Stomach smooth muscle (tissue), 2 donors: ENCODE measurements at regions not wholly inside any gene's neighbourhood (a gene's known extent, or its start where the extent isn't known, plus 50 kb on each side); places are given as distances from the start of the nearest gene placed in this dataset.

Source experiments
- H3K27ac ChIP-seq: one replicate; pipeline ENCODE4 v1.7.0; 2013; ENCODE audit warnings: mild to moderate bottlenecking, low read length, inconsistent platforms
- H3K27me3 ChIP-seq, 2 donors: one replicate each; pipeline ENCODE4 v1.7.0; 2013; ENCODE audit warnings: low read length in 2 of 2; ENCODE audit not compliant: insufficient read depth in 2 of 2, control insufficient read depth in 1 of 2
- H3K36me3 ChIP-seq, 2 donors: one replicate each; pipeline ENCODE4 v1.7.0; 2013; ENCODE audit warnings: low read length in 2 of 2; ENCODE audit not compliant: control insufficient read depth in 2 of 2, insufficient read depth in 2 of 2
- H3K4me1 ChIP-seq: one replicate; pipeline ENCODE4 v1.7.0; 2013; ENCODE audit warnings: low read length; ENCODE audit not compliant: control insufficient read depth, insufficient read depth
- H3K4me3 ChIP-seq, 2 donors: one replicate each; pipeline ENCODE4 v1.7.0; 2013; ENCODE audit warnings: low read length in 2 of 2
- H3K9ac ChIP-seq, 2 donors: one replicate each; pipeline ENCODE4 v1.7.0; 2013; ENCODE audit warnings: low read length in 2 of 2, mild to moderate bottlenecking in 1 of 2
- H3K9me3 ChIP-seq, 2 donors: one replicate each; pipeline ENCODE4 v1.7.0; 2013; ENCODE audit warnings: low read length in 2 of 2; ENCODE audit not compliant: control insufficient read depth in 2 of 2
- donor health status: healthy.
- donor health status: Pancreatic carcinoma.

- Histone ChIP-seq H3K9ac (no peak overlapping the region), H3K9me3 (no peaks in the 10 kb centered on the region), H3K27ac (no peak overlapping the region), H3K4me1 (no peaks in the 10 kb centered on the region), H3K27me3 (peaks cover 0 to 2% of the 10 kb centered on the region in 2 donors), H3K36me3 (no peaks in the 10 kb centered on the region), H3K4me3 (no peak overlapping the region)
These were observed 105.5 kb upstream of the PROK2 start for GRCh38 chr3:71890356-71890931.

- H3K9ac ChIP-seq = no peak overlapping the region
- H3K4me1 ChIP-seq = no peaks in the 10 kb centered on the region
- no peak overlapping the region for H3K4me3 ChIP-seq
- peaks cover 0 to 2% of the 10 kb centered on the region in 2 donors for H3K27me3 ChIP-seq
- H3K9me3 ChIP-seq = no peaks in the 10 kb centered on the region
- H3K27ac ChIP-seq = no peak overlapping the region
- H3K36me3 ChIP-seq = no peaks in the 10 kb centered on the region
These were observed 102.3 kb upstream of the PROK2 start for GRCh38 chr3:71887256-71887655.

GRCh38 chr3:71885006-71885405, 100.1 kb upstream of the PROK2 start:
- no peak overlapping the region for H3K4me3 ChIP-seq
- no peak overlapping the region for H3K9ac ChIP-seq
- no peaks in the 10 kb centered on the region for H3K36me3 ChIP-seq
- no peak overlapping the region for H3K27ac ChIP-seq
- no peaks in the 10 kb centered on the region for H3K4me1 ChIP-seq
- H3K9me3 ChIP-seq = no peaks in the 10 kb centered on the region
- peaks cover 2 to 5% of the 10 kb centered on the region in 2 donors for H3K27me3 ChIP-seq

GRCh38 chr3:71881732-71882131, 96.8 kb upstream of the PROK2 start:
- Histone ChIP-seq H3K4me1 (no peaks in the 10 kb centered on the region), H3K9me3 (no peaks in the 10 kb centered on the region), H3K9ac (no peak overlapping the region), H3K27me3 (peaks cover 0 to 9% of the 10 kb centered on the region in 2 donors), H3K27ac (no peak overlapping the region), H3K4me3 (no peak overlapping the region), H3K36me3 (no peaks in the 10 kb centered on the region)

GRCh38 chr3:71881041-71881440, 96.1 kb upstream of the PROK2 start:
- no peak overlapping the region for H3K4me3 ChIP-seq
- no peaks in the 10 kb centered on the region for H3K36me3 ChIP-seq
- H3K9me3 ChIP-seq = no peaks in the 10 kb centered on the region
- H3K27me3 ChIP-seq = peaks cover 0 to 9% of the 10 kb centered on the region in 2 donors
- H3K4me1 ChIP-seq = peaks cover 2% of the 10 kb centered on the region
- H3K9ac ChIP-seq = no peak overlapping the region
- H3K27ac ChIP-seq = no peak overlapping the region

- Histone ChIP-seq H3K9ac (no peak overlapping the region), H3K4me3 (no peak overlapping the region), H3K27me3 (peaks cover 0 to 9% of the 10 kb centered on the region in 2 donors), H3K4me1 (peaks cover 8% of the 10 kb centered on the region), H3K36me3 (no peaks in the 10 kb centered on the region), H3K27ac (no peak overlapping the region), H3K9me3 (no peaks in the 10 kb centered on the region)
These were observed 94.1 kb upstream of the PROK2 start for GRCh38 chr3:71879089-71879488.

- Histone ChIP-seq H3K4me3 (no peak overlapping the region), H3K36me3 (no peaks in the 10 kb centered on the region), H3K27me3 (peaks cover 0 to 9% of the 10 kb centered on the region in 2 donors), H3K9ac (no peak overlapping the region), H3K9me3 (no peaks in the 10 kb centered on the region), H3K27ac (no peak overlapping the region), H3K4me1 (peaks cover 8% of the 10 kb centered on the region)
These were observed 91.5 kb upstream of the PROK2 start for GRCh38 chr3:71876135-71877105.

- Histone ChIP-seq H3K27me3 (peaks cover 0 to 4% of the 10 kb centered on the region in 2 donors), H3K4me1 (peaks cover 8% of the 10 kb centered on the region), H3K9ac (no peak overlapping the region), H3K9me3 (no peaks in the 10 kb centered on the region), H3K36me3 (no peaks in the 10 kb centered on the region), H3K27ac (no peak overlapping the region), H3K4me3 (no peak overlapping the region)
These were observed 90.6 kb upstream of the PROK2 start for GRCh38 chr3:71875461-71875947.

GRCh38 chr3:71874618-71875017, 89.7 kb upstream of the PROK2 start:
- Histone ChIP-seq H3K4me3 (no peak overlapping the region), H3K27ac (no peak overlapping the region), H3K9ac (no peak overlapping the region), H3K36me3 (no peaks in the 10 kb centered on the region), H3K27me3 (peaks cover 0 to 4% of the 10 kb centered on the region in 2 donors), H3K4me1 (peaks cover 8% of the 10 kb centered on the region), H3K9me3 (no peaks in the 10 kb centered on the region)

- no peak overlapping the region for H3K4me3 ChIP-seq
- H3K4me1 ChIP-seq = peaks cover 8% of the 10 kb centered on the region
- H3K9me3 ChIP-seq = no peaks in the 10 kb centered on the region
- H3K27me3 ChIP-seq = no peaks in the 10 kb centered on the region
- H3K27ac ChIP-seq = no peak overlapping the region
- H3K9ac ChIP-seq = no peak overlapping the region
- H3K36me3 ChIP-seq = no peaks in the 10 kb centered on the region
These were observed 88.2 kb upstream of the PROK2 start for GRCh38 chr3:71873093-71873611.
